BLaER1 (cell line): ENCODE measurements at regions not wholly inside any gene's neighbourhood (a gene's known extent, or its start where the extent isn't known, plus 50 kb on each side); places are given as distances from the start of the nearest gene placed in this dataset.
A peak's percentile ranks its signal among the peaks of the same experiment; 100 is the strongest.

Source experiments
- H3K27ac ChIP-seq: shearing (Covaris generic); formaldehyde crosslinking; 2 replicates; pipeline ENCODE4 v1.8.1; 2022
- H3K27me3 ChIP-seq: shearing (Covaris generic); formaldehyde crosslinking; 2 replicates; pipeline ENCODE4 v1.8.1; 2022
- H3K36me3 ChIP-seq: shearing (Covaris generic); formaldehyde crosslinking; 2 replicates; pipeline ENCODE4 v1.8.1; 2022
- H3K4me1 ChIP-seq: shearing (Covaris generic); formaldehyde crosslinking; 2 replicates; pipeline ENCODE4 v1.8.1; 2022
- H3K4me2 ChIP-seq: shearing (Covaris generic); formaldehyde crosslinking; 2 replicates; pipeline ENCODE4 v1.8.1; 2022
- H3K4me3 ChIP-seq: shearing (Covaris generic); formaldehyde crosslinking; 2 replicates; pipeline ENCODE4 v1.8.1; 2022
- H3K9ac ChIP-seq: shearing (Covaris generic); formaldehyde crosslinking; 2 replicates; pipeline ENCODE4 v1.8.1; 2022
- H3K9me3 ChIP-seq: shearing (Covaris generic); formaldehyde crosslinking; 2 replicates; pipeline ENCODE4 v1.8.1; 2022
- H4K20me1 ChIP-seq: shearing (Covaris generic); formaldehyde crosslinking; 2 replicates; pipeline ENCODE4 v1.8.1; 2022
- Cebpa-rat ChIP-seq: shearing (Covaris generic); IDR thresholded peaks from 2 replicates; pipeline ENCODE4 v1.8.1; 2022

DNA sequence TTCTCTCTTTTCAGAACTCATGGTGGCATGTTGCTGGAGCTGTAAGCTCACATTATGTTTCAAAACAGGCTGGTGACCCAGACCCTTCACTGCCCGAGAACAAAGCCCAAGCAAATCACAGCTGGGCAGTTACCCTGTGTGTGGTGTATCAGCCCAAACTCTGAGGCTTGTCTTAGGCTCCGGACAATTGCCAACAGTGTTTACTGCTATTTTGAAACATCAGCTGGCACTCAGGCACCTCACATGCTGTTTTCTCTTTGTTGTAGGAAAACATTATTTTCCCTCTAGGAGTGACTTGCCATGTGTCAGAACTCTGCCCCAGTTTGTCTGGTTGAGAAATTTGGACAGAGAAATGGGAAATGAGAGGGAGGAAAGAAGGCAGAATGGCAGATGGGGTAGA is 237.6 kb upstream of the APCDD1 start:
- Histone ChIP-seq H4K20me1 (no peaks in the 10 kb centered on the region), H3K4me2 (no peak overlapping the region), H3K4me3 (no peak overlapping the region), H3K27ac (no peak overlapping the region), H3K9me3 (peaks cover 47% of the 10 kb centered on the region), H3K9ac (no peak overlapping the region), H3K27me3 (no peaks in the 10 kb centered on the region), H3K36me3 (no peaks in the 10 kb centered on the region), H3K4me1 (peaks cover 20% of the 10 kb centered on the region)
- no peak for TF ChIP-seq Cebpa-rat

DNA sequence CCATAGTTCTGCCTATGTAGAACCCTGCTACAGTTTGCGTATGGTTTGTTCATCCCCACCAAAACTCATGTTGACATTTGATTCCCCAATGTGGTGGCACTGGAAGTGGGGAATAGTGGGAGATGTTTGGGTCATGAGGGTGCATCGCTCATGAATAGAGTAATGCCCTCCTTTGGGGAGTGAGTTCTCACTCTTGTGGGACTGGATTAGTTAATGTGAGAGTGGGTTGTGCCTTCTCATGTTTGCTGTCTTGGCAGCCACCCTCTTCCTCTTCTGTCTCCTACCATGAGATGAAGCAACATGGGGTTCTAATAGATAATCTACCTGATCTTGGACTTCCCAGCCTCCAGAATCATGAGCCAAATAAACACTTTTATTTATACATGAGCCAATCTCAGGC is 237.2 kb upstream of the APCDD1 start:
- peaks cover 20% of the 10 kb centered on the region for H3K4me1 ChIP-seq
- H3K27me3 ChIP-seq, result no peaks in the 10 kb centered on the region
- no peak overlapping the region for H3K4me2 ChIP-seq
- no peak overlapping the region for H3K9ac ChIP-seq
- H3K27ac ChIP-seq, result no peak overlapping the region
- no peaks in the 10 kb centered on the region for H4K20me1 ChIP-seq
- no peaks in the 10 kb centered on the region for H3K36me3 ChIP-seq
- H3K4me3 ChIP-seq, result no peak overlapping the region
- TF ChIP-seq Cebpa-rat, result no peak
- peaks cover 51% of the 10 kb centered on the region for H3K9me3 ChIP-seq

DNA sequence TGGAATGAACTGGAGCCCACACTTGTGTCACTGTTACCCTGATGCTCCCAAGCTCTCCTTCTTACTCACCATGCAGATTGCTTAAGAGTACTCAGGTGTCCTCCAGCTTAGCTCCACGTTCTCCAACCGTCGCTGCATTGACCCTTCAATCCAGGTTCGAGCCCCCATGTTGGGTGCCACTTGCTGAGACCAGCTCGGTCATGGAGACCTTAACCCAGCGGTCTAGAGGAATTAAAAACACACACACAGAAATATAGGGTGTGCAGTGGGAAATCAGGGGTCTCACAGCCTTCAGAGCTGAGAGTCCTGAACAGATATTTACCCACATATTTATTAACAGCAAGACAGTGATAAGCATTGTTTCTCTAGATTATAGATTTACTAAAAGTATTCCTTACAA is 229.1 kb upstream of the APCDD1 start:
- Histone ChIP-seq H3K9ac (no peak overlapping the region), H3K27me3 (no peaks in the 10 kb centered on the region), H3K36me3 (no peaks in the 10 kb centered on the region), H3K4me1 (peaks cover 18% of the 10 kb centered on the region), H4K20me1 (no peaks in the 10 kb centered on the region), H3K9me3 (peaks cover 52% of the 10 kb centered on the region), H3K4me2 (no peak overlapping the region), H3K27ac (no peak overlapping the region), H3K4me3 (no peak overlapping the region)
- TF ChIP-seq Cebpa-rat, result no peak

DNA sequence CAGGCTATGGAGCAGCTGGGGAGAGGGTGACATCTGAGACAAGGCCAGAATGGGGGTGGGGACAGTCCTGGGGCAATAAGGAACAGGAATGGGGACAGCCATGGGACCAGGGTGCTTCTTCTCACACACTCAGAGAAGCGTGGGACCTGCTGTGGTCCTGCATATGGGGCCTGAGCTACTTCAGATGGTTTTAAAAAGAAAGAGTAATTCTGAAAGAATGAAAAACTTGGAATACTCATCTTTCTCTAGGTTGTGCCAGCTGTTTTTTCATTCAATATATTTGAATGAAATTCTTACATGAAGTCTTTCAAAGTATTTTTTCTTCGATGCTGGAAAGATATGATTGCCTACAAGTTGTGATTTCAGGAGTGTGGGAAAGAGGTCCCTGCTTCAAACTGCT is 227.5 kb upstream of the APCDD1 start:
- Histone ChIP-seq H3K27me3 (no peaks in the 10 kb centered on the region), H3K4me3 (no peak overlapping the region), H3K4me2 (no peak overlapping the region), H3K36me3 (no peaks in the 10 kb centered on the region), H3K9ac (no peak overlapping the region), H3K9me3 (peaks cover 52% of the 10 kb centered on the region), H3K27ac (no peak overlapping the region), H3K4me1 (peaks cover 18% of the 10 kb centered on the region), H4K20me1 (no peaks in the 10 kb centered on the region)
- TF ChIP-seq Cebpa-rat, result no peak

DNA sequence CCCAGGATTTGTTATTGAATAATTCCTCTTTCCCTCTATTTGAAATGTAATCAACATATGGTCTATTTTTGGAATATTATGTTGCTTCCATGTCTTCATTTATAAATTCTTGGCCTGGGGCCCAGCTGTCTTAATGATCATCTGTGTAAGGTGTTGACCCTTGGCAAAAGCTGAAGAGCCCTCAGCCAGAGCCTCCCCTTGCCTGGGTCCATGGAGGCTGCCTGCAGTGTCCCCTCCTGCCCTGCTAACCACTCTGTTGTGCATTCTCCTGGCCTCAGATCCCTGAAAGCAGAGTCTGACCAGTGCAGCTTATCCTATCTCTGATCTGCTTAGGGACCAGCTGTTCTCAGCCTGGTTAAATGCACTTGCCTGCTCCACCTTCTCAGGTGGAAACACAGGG is 226.1 kb upstream of the APCDD1 start:
- no peak for TF ChIP-seq Cebpa-rat
- H3K9ac ChIP-seq, result no peak overlapping the region
- no peaks in the 10 kb centered on the region for H4K20me1 ChIP-seq
- peaks cover 41% of the 10 kb centered on the region for H3K9me3 ChIP-seq
- no peak overlapping the region for H3K27ac ChIP-seq
- H3K4me1 ChIP-seq, result peaks cover 18% of the 10 kb centered on the region
- H3K4me3 ChIP-seq, result no peak overlapping the region
- no peaks in the 10 kb centered on the region for H3K36me3 ChIP-seq
- no peak overlapping the region for H3K4me2 ChIP-seq
- H3K27me3 ChIP-seq, result no peaks in the 10 kb centered on the region

DNA sequence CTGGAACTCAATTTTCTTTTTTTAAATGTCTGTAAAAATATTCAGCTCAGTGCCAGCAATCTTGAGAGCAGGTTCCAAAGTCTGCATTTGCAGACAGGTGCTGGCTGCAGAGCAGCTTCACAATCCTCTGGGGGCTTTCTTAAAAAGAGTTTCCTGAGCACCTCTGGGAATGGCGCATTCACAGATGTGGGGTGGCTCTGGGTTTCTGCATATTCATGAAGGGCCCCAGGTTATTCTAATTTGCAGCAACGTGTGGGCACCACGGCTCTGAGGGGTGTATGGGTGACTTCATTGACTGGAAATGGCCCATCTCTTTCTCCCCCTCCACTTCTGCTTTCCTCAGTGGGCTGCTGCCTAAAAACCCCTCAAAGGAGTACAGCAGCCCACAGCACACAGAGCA is 225.0 kb upstream of the APCDD1 start:
- no peaks in the 10 kb centered on the region for H3K36me3 ChIP-seq
- H3K27ac ChIP-seq, result no peak overlapping the region
- H4K20me1 ChIP-seq, result no peaks in the 10 kb centered on the region
- no peak overlapping the region for H3K9ac ChIP-seq
- peaks cover 18% of the 10 kb centered on the region for H3K4me1 ChIP-seq
- H3K27me3 ChIP-seq, result no peaks in the 10 kb centered on the region
- TF ChIP-seq Cebpa-rat, result no peak
- H3K9me3 ChIP-seq, result peaks cover 38% of the 10 kb centered on the region
- H3K4me3 ChIP-seq, result no peak overlapping the region
- peak overlapping the region; percentile 31 for H3K4me2 ChIP-seq

DNA sequence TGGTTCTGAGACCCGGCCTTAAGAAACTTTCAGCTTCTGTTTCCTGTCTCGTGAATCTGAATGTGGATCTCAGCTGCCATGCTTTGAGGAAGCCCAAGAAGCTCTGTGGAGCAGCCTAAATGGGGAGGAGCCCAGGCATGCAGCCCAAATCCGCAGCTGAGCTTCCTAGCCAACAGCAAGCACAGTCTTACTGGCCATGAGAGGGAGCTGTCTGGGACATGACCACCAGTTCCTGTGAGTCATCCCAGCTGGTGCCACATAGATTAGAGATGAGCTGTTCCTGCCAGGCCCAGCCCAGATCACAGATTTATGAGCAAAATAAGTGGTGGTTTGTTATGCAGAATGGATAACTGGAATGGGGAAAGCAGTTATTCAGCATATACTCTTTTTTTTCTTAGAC is 224.4 kb upstream of the APCDD1 start:
- peak overlapping the region; percentile 31; the same call in 1 of the 2 replicates for H3K4me2 ChIP-seq
- H3K27me3 ChIP-seq, result no peaks in the 10 kb centered on the region
- H3K36me3 ChIP-seq, result no peaks in the 10 kb centered on the region
- H3K4me1 ChIP-seq, result peaks cover 18% of the 10 kb centered on the region
- H3K27ac ChIP-seq, result no peak overlapping the region
- no peak overlapping the region for H3K9ac ChIP-seq
- no peaks in the 10 kb centered on the region for H4K20me1 ChIP-seq
- peaks cover 32% of the 10 kb centered on the region for H3K9me3 ChIP-seq
- no peak for TF ChIP-seq Cebpa-rat
- H3K4me3 ChIP-seq, result no peak overlapping the region

DNA sequence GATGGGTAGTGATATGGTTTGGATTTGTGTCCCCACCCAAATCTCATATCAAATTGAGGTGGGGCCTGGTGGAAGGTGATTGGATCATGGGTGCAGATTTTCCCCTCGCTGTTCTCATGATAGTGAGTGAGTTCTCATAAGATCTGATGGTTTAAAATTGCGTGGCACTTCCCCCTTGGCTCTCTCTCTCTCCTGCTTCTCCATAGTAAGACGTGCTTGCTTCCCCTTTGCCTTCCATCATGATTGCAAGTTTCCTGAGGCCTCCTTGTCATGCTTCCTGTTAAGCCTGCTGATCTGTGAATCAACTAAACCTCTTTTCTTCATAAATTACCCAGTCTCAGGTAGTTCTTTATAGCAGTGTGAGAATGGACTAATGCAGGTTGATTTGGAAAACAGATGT is 223.2 kb upstream of the APCDD1 start:
- Histone ChIP-seq H3K27ac (no peak overlapping the region), H4K20me1 (no peaks in the 10 kb centered on the region), H3K4me1 (peaks cover 18% of the 10 kb centered on the region), H3K9me3 (peaks cover 24% of the 10 kb centered on the region), H3K27me3 (no peaks in the 10 kb centered on the region), H3K4me3 (no peak overlapping the region), H3K36me3 (no peaks in the 10 kb centered on the region), H3K4me2 (no peak overlapping the region), H3K9ac (no peak overlapping the region)
- TF ChIP-seq Cebpa-rat, result no peak

DNA sequence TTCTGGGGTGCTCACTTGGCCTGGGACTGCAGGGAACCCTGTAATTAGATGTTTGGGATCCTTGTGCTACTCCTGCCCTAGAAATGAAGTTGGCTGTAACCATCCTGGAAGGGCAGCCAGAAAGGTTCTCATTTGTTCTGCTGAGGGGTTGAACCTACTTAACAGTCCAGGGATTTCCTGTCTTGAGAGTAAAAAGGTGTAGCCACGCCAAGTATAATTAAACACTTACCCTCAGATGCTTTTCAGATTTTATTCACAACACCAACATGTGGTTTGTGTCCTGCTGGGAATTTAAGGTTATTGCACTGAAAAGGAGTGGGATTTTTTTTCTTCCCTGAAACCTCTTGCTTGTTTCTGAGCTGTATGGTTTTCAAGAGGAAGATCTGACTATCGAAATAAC is 222.4 kb upstream of the APCDD1 start:
- Histone ChIP-seq H3K36me3 (no peaks in the 10 kb centered on the region), H3K27me3 (no peaks in the 10 kb centered on the region), H3K9ac (no peak overlapping the region), H3K4me2 (no peak overlapping the region), H3K27ac (no peak overlapping the region), H3K4me3 (no peak overlapping the region), H4K20me1 (no peaks in the 10 kb centered on the region), H3K9me3 (peaks cover 21% of the 10 kb centered on the region), H3K4me1 (peaks cover 18% of the 10 kb centered on the region)
- TF ChIP-seq Cebpa-rat, result no peak

DNA sequence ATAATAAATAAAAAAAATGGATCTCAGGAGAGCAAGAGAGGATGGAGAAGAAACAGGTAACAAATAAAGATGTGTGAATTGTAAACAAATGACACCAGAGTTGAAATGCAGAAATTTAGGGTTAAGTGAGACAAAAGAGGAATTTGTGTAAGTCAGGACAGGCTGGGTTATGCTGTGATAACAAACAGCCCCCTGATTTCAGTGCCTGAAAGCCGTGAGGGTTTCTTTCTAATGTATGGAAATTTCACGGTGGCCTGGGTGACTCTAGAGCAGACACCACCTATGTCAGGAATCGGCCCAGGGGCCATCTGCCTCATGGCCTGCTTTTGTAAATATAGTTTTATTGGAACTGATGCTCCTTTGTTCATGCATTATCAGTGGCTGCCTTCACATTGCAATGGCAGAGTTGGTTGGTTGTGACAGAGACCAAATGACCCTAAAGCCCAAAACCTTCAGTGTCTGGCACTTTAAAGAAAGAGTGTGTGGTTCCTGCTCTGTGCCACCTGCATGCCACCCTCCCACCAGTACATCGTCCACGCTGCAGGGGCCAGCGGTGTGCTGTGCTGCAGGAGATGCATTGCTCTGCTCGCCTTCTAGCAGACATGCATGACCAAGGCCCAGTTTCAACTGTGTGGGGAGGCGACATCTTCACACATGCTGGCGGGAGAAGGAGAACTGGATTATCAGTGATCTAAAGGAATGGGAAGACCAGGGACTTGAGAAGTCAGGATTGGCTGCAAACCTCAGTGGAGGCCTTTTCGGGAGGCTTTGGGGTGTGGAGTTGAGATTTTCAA is 221.2 kb upstream of the APCDD1 start:
- Histone ChIP-seq H3K9me3 (peaks cover 21% of the 10 kb centered on the region), H3K9ac (no peak overlapping the region), H3K4me3 (no peak overlapping the region), H3K4me2 (no peak overlapping the region), H3K36me3 (no peaks in the 10 kb centered on the region), H3K27ac (no peak overlapping the region), H3K4me1 (peaks cover 18% of the 10 kb centered on the region), H4K20me1 (no peaks in the 10 kb centered on the region), H3K27me3 (no peaks in the 10 kb centered on the region)
- no peak for TF ChIP-seq Cebpa-rat

DNA sequence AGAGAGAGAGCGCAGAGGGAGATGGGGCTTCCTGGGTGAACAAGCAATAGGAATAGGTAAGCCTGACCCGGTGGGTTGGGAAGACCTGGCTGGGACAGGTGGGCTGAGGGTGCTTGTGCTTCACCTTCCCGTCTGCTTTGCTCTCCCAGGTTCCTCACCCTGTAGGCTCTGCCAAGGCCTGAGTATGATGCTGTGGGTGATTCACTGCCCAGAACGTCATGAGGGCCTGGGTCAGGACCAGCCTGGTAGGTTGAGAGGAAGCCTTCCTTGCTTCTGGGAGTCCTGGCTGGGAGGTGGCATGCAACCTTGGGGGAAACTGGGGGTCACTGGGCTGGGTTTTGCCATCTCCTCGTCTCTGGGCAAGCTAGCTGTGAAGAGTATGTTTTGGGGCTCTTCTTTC is 220.2 kb upstream of the APCDD1 start:
- peaks cover 21% of the 10 kb centered on the region for H3K9me3 ChIP-seq
- no peaks in the 10 kb centered on the region for H4K20me1 ChIP-seq
- peaks cover 13% of the 10 kb centered on the region for H3K4me1 ChIP-seq
- H3K27me3 ChIP-seq, result no peaks in the 10 kb centered on the region
- no peak overlapping the region for H3K27ac ChIP-seq
- no peaks in the 10 kb centered on the region for H3K36me3 ChIP-seq
- H3K4me2 ChIP-seq, result no peak overlapping the region
- no peak overlapping the region for H3K4me3 ChIP-seq
- H3K9ac ChIP-seq, result no peak overlapping the region
- TF ChIP-seq Cebpa-rat, result no peak
